ENCODE measurements at regions not wholly inside any gene's neighbourhood (a gene's known extent, or its start where the extent isn't known, plus 50 kb on each side); places are given as distances from the start of the nearest gene placed in this dataset.

GRCh38 chr4:8735236-8736089, 136.2 kb downstream of the HMX1 start:
- intact Hi-C loops (cut with DNase I), result no loop called here
- TF ChIP-seq CTCF (IDR thresholded peaks at IDR 0.05), result no peak
- no peak for FAIRE-seq
- Histone ChIP-seq H3K36me3 (no peaks in the 10 kb centered on the region), H3K4me1 (no peaks in the 10 kb centered on the region), H3K27ac (no peak overlapping the region), H3K4me3 (no peak overlapping the region), H3K27me3 (no peaks in the 10 kb centered on the region), H3K9me3 (no peaks in the 10 kb centered on the region)
- ATAC-seq, result no peak
- DNase-seq, result no peak
- 66 to 74% methylated on average over 14 of the region's 14 CpGs for WGBS, 2 donors

GRCh38 chr4:8732681-8733243, 138.9 kb downstream of the HMX1 start:
- TF ChIP-seq CTCF (IDR thresholded peaks at IDR 0.05), result no peak
- H3K4me3 ChIP-seq, result no peak overlapping the region
- no peaks in the 10 kb centered on the region for H3K36me3 ChIP-seq
- intact Hi-C loops (cut with DNase I), result no loop called here
- H3K9me3 ChIP-seq, result no peaks in the 10 kb centered on the region
- no peak overlapping the region for H3K27ac ChIP-seq
- no peak for DNase-seq
- no peaks in the 10 kb centered on the region for H3K27me3 ChIP-seq
- 74 to 84% methylated on average over 5 of the region's 5 CpGs for WGBS, 2 donors
- no peaks in the 10 kb centered on the region for H3K4me1 ChIP-seq
- no peak for ATAC-seq
- FAIRE-seq, result no peak

GRCh38 chr4:8732092-8732491, 139.5 kb downstream of the CPZ start:
- intact Hi-C loops (cut with DNase I), result no loop called here
- Histone ChIP-seq H3K4me3 (no peak overlapping the region), H3K9me3 (no peaks in the 10 kb centered on the region), H3K4me1 (no peaks in the 10 kb centered on the region), H3K36me3 (no peaks in the 10 kb centered on the region), H3K27me3 (no peaks in the 10 kb centered on the region), H3K27ac (no peak overlapping the region)
- 59 to 77% methylated on average over 10 of the region's 10 CpGs for WGBS, 2 donors
- ATAC-seq, result no peak
- no peak for DNase-seq
- no peak for FAIRE-seq
- TF ChIP-seq CTCF (IDR thresholded peaks at IDR 0.05), result no peak

GRCh38 chr4:8731364-8731763, 138.8 kb downstream of the CPZ start:
- no peak for FAIRE-seq
- Histone ChIP-seq H3K27ac (no peak overlapping the region), H3K4me3 (no peak overlapping the region), H3K36me3 (no peaks in the 10 kb centered on the region), H3K27me3 (no peaks in the 10 kb centered on the region), H3K4me1 (no peaks in the 10 kb centered on the region), H3K9me3 (no peaks in the 10 kb centered on the region)
- intact Hi-C loops (cut with DNase I), result no loop called here
- DNase-seq, result no peak
- no peak for TF ChIP-seq CTCF (IDR thresholded peaks at IDR 0.05)
- ATAC-seq, result no peak
- WGBS, 2 donors, result 54% methylated on average over 6 of the region's 6 CpGs

GRCh38 chr4:8730681-8731080, 138.1 kb downstream of the CPZ start:
- FAIRE-seq (no peak), ATAC-seq (no peak), DNase-seq (no peak)
- H3K9me3 ChIP-seq, result no peaks in the 10 kb centered on the region
- 69 to 88% methylated on average over 6 of the region's 6 CpGs for WGBS, 2 donors
- intact Hi-C loops (cut with DNase I), result no loop called here
- no peaks in the 10 kb centered on the region for H3K4me1 ChIP-seq
- no peak for TF ChIP-seq CTCF (IDR thresholded peaks at IDR 0.05)
- no peaks in the 10 kb centered on the region for H3K36me3 ChIP-seq
- no peak overlapping the region for H3K4me3 ChIP-seq
- no peaks in the 10 kb centered on the region for H3K27me3 ChIP-seq
- no peak overlapping the region for H3K27ac ChIP-seq
